Lower leg skin (tissue), 3 donors: ENCODE measurements at regions not wholly inside any gene's neighbourhood (a gene's known extent, or its start where the extent isn't known, plus 50 kb on each side); places are given as distances from the start of the nearest gene placed in this dataset.

Experiments
- CTCF ChIP-seq, 3 donors: fragments of 450-650 bp; IDR thresholded peaks; one replicate each; pipeline ENCODE4 v1.5.1; 2016; ENCODE audit warnings: antibody characterized with exemption in 3 of 3, mild to moderate bottlenecking in 3 of 3, moderate library complexity in 2 of 3
- POLR2A ChIP-seq, 2 donors: fragments of 450-650 bp; IDR thresholded peaks; one replicate each; pipeline ENCODE4 v1.6.1; 2016 to 2017; ENCODE audit warnings: antibody characterized with exemption in 2 of 2, mild to moderate bottlenecking in 1 of 2, moderate library complexity in 1 of 2

- no peak for TF ChIP-seq CTCF (IDR thresholded peaks at IDR 0.05)
- TF ChIP-seq POLR2A (IDR thresholded peaks at IDR 0.05): no peak
Observed at GRCh38 chr11:115766561-115766960, 262.3 kb upstream of the CADM1 start.
